H1 (cell line): ENCODE measurements at regions not wholly inside any gene's neighbourhood (a gene's known extent, or its start where the extent isn't known, plus 50 kb on each side); places are given as distances from the start of the nearest gene placed in this dataset.
A peak's percentile ranks its signal among the peaks of the same experiment; 100 is the strongest.

Experiments used
- CTCF ChIA-PET: fragments of 300-600 bp; sonication (Branson Sonifier 250); formaldehyde crosslinking; loops from one replicate; lab custom pipeline; 2021; ENCODE audit not compliant: partially characterized antibody; lab: Charles Lee
- POLR2A ChIA-PET: fragments of 300-600 bp; sonication (Branson Sonifier 250); formaldehyde crosslinking; loops from one replicate; lab custom pipeline; 2021; ENCODE audit warnings: inconsistent platforms; ENCODE audit not compliant: partially characterized antibody; lab: Charles Lee
- DNase-seq, 2 experiments: peaks; one replicate each; pipeline versions ENCODE4 v3.0.0 to v3.0.0-alpha.2; 2010 to 2022; ENCODE audit warnings: low spot score in 2 of 2, low read depth in 1 of 2, mixed read lengths in 1 of 2
- FAIRE-seq: peaks from 2 replicates; lab custom pipeline; 2011; peaks lifted over from hg19 to GRCh38; lab: Jason Lieb, UNC
- H2AFZ ChIP-seq: 2 replicates; pipeline ENCODE4 v1.8.1; 2012; ENCODE audit warnings: low read length, inconsistent platforms
- H2AK5ac ChIP-seq: 2 replicates; pipeline ENCODE4 v1.6.1; 2013; ENCODE audit warnings: low read depth, low read length
- H2BK120ac ChIP-seq: replicated peaks from 2 replicates; pipeline ENCODE3; 2013; ENCODE audit warnings: low read depth, low read length, inconsistent platforms
- H2BK12ac ChIP-seq: 2 replicates; pipeline ENCODE4 v1.6.1; 2013; ENCODE audit warnings: low read depth, low read length
- H2BK15ac ChIP-seq: 2 replicates; pipeline ENCODE4 v1.6.1; 2013; ENCODE audit warnings: low read length
- H2BK20ac ChIP-seq: 2 replicates; pipeline ENCODE4 v1.6.1; 2013; ENCODE audit warnings: low read length
- H2BK5ac ChIP-seq: 2 replicates; pipeline ENCODE4 v1.6.1; 2013; ENCODE audit warnings: low read depth, low read length
- H3K14ac ChIP-seq: 2 replicates; pipeline ENCODE4 v1.6.1; 2013; ENCODE audit warnings: inconsistent platforms; ENCODE audit not compliant: insufficient read length
- H3K18ac ChIP-seq: 2 replicates; pipeline ENCODE4 v1.6.1; 2013; ENCODE audit warnings: low read length; ENCODE audit errors: extremely low read depth
- H3K23ac ChIP-seq: 2 replicates; pipeline ENCODE4 v1.6.1; 2013; ENCODE audit warnings: inconsistent platforms; ENCODE audit not compliant: insufficient read length
- H3K23me2 ChIP-seq: 2 replicates; pipeline ENCODE4 v1.6.1; 2013; ENCODE audit warnings: low read depth, low read length
- H3K27ac ChIP-seq: 2 replicates; pipeline ENCODE4 v1.6.1; 2011; ENCODE audit warnings: low read depth, low read length, inconsistent platforms
- H3K27me3 ChIP-seq, 4 experiments: replicated peaks in 1 of 4; 1 replicate in 1 of 4; 2 replicates in 3 of 4; pipeline versions ENCODE4 v1.6.1 to v1.8.1; 2011 to 2013; ENCODE audit warnings: low read length in 3 of 4, mild to moderate bottlenecking in 3 of 4, inconsistent platforms in 2 of 4, mixed read lengths in 2 of 4, moderate library complexity in 1 of 4; ENCODE audit not compliant: control insufficient read depth in 3 of 4, insufficient read depth in 3 of 4; ENCODE audit errors: extremely low read depth in 1 of 4
- H3K36me3 ChIP-seq, 4 experiments: 2 replicates each; pipeline versions ENCODE4 v1.6.1 to v1.8.1; 2011 to 2013; ENCODE audit warnings: mild to moderate bottlenecking in 4 of 4, low read length in 3 of 4, moderate library complexity in 2 of 4, control low read depth in 1 of 4, inconsistent platforms in 1 of 4; ENCODE audit not compliant: insufficient read depth in 4 of 4, control insufficient read depth in 2 of 4
- H3K4ac ChIP-seq: replicated peaks from 2 replicates; pipeline ENCODE3; 2013; ENCODE audit warnings: low read length, low read depth, mixed read lengths, inconsistent platforms; ENCODE audit not compliant: insufficient read length
- H3K4me1 ChIP-seq, 4 experiments: replicated peaks in 1 of 4; 1 replicate in 1 of 4; 2 replicates in 3 of 4; pipeline versions ENCODE4 v1.6.1 to v1.8.1; 2011 to 2013; ENCODE audit warnings: low read length in 3 of 4, inconsistent platforms in 2 of 4, mixed read lengths in 1 of 4; ENCODE audit not compliant: insufficient read depth in 4 of 4, control insufficient read depth in 3 of 4
- H3K4me2 ChIP-seq, 2 experiments: 2 replicates each; pipeline versions ENCODE4 v1.6.1 to v1.8.1; 2011 to 2013; ENCODE audit warnings: low read depth in 2 of 2, low read length in 2 of 2, control low read depth in 1 of 2, inconsistent platforms in 1 of 2, mild to moderate bottlenecking in 1 of 2; ENCODE audit not compliant: insufficient read depth in 1 of 2
- H3K4me3 ChIP-seq, 4 experiments: fragments of 200-600, 300-600 bp in 1 of 4; sonication (generic), shearing (Covaris generic), sonication (Bioruptor Twin) in 1 of 4; 2 replicates each; pipeline versions ENCODE4 v1.5.1 to v1.8.1; 2011 to 2016; ENCODE audit warnings: low read length in 4 of 4, low read depth in 3 of 4, control low read depth in 2 of 4, inconsistent platforms in 2 of 4, mild to moderate bottlenecking in 2 of 4, mixed read lengths in 1 of 4, moderate library complexity in 1 of 4; ENCODE audit not compliant: insufficient read depth in 2 of 4; ENCODE audit errors: extremely low read depth in 1 of 4
- H3K56ac ChIP-seq: replicated peaks from 2 replicates; pipeline ENCODE3; 2013; ENCODE audit warnings: low read depth, mild to moderate bottlenecking, mixed read lengths, low read length, inconsistent platforms; ENCODE audit not compliant: insufficient read length
- H3K79me1 ChIP-seq: 2 replicates; pipeline ENCODE4 v1.6.1; 2013; ENCODE audit warnings: low read depth, low read length, control low read depth
- H3K79me2 ChIP-seq, 2 experiments: 2 replicates each; pipeline versions ENCODE4 v1.6.1 to v1.8.1; 2012 to 2013; ENCODE audit warnings: low read length in 2 of 2, mild to moderate bottlenecking in 2 of 2, inconsistent platforms in 1 of 2; ENCODE audit not compliant: insufficient read depth in 2 of 2, control insufficient read depth in 1 of 2
- H3K9ac ChIP-seq, 4 experiments: replicated peaks in 1 of 4; 1 replicate in 1 of 4; 2 replicates in 3 of 4; pipeline versions ENCODE4 v1.6.1 to v1.8.1; 2011 to 2013; ENCODE audit warnings: low read depth in 3 of 4, low read length in 3 of 4, control low read depth in 2 of 4, mild to moderate bottlenecking in 2 of 4, moderate library complexity in 2 of 4, inconsistent platforms in 1 of 4; ENCODE audit errors: extremely low read depth in 1 of 4
- H3K9me3 ChIP-seq, 2 experiments: 2 replicates each; pipeline versions ENCODE4 v1.6.1 to v1.8.1; 2012 to 2013; ENCODE audit warnings: mild to moderate bottlenecking in 2 of 2, moderate library complexity in 2 of 2, control low read depth in 1 of 2, inconsistent platforms in 1 of 2, low read depth in 1 of 2, low read length in 1 of 2, mixed read lengths in 1 of 2; ENCODE audit not compliant: insufficient read depth in 2 of 2
- H4K20me1 ChIP-seq, 2 experiments: replicated peaks in 1 of 2; 2 replicates each; pipeline versions ENCODE3 to v1.8.1; 2011 to 2013; ENCODE audit warnings: inconsistent platforms in 2 of 2, low read length in 2 of 2, mild to moderate bottlenecking in 1 of 2; ENCODE audit not compliant: insufficient read depth in 2 of 2, control insufficient read depth in 1 of 2
- H4K5ac ChIP-seq: 2 replicates; pipeline ENCODE4 v1.6.1; 2013; ENCODE audit warnings: low read length, low read depth, mixed read lengths, inconsistent platforms; ENCODE audit not compliant: insufficient read length
- H4K8ac ChIP-seq: 2 replicates; pipeline ENCODE4 v1.8.0; 2013; ENCODE audit warnings: mild to moderate bottlenecking, moderate library complexity, low read length, inconsistent platforms; ENCODE audit not compliant: insufficient read depth; ENCODE audit errors: extremely low read depth
- H4K91ac ChIP-seq: replicated peaks from 2 replicates; pipeline ENCODE3; 2013; ENCODE audit warnings: low read length, mixed read lengths, inconsistent platforms; ENCODE audit not compliant: insufficient read length
- CHD1 ChIP-seq: IDR thresholded peaks from 2 replicates; pipeline ENCODE4 v1.6.1; 2012; ENCODE audit warnings: low read depth, low read length, improper control_type of control experiment
- EGR1 ChIP-seq: IDR thresholded peaks from 2 replicates; pipeline ENCODE4 v1.6.1; 2011; ENCODE audit warnings: low read depth, low read length, borderline replicate concordance
- MAFK ChIP-seq: IDR thresholded peaks from 2 replicates; pipeline ENCODE4 v1.6.1; 2012; ENCODE audit warnings: low read depth, mild to moderate bottlenecking, improper control_type of control experiment, low read length
- POLR2A ChIP-seq, 2 experiments: IDR thresholded peaks; 1 replicate in 1 of 2; 2 replicates in 1 of 2; pipeline ENCODE4 v1.6.1; 2011; ENCODE audit warnings: low read depth in 2 of 2, low read length in 2 of 2, mild to moderate bottlenecking in 2 of 2; ENCODE audit errors: control extremely low read depth in 1 of 2
- SIX5 ChIP-seq: IDR thresholded peaks from 2 replicates; pipeline ENCODE4 v1.6.1; 2011; ENCODE audit warnings: mild to moderate bottlenecking, low read depth, low read length
- SP2 ChIP-seq: IDR thresholded peaks from 2 replicates; pipeline ENCODE4 v1.6.1; 2012; ENCODE audit warnings: mild to moderate bottlenecking, low read length, inconsistent platforms
- WGBS, 2 experiments: shearing (Covaris generic) in 1 of 2; methylation state at CpG; one replicate each; pipeline versions ENCODE4 v1.1.6 to v1.1.7; 2013 to 2015; ENCODE audit warnings: low lambda C conversion rate in 2 of 2, mixed read lengths in 2 of 2, inconsistent platforms in 1 of 2, low coverage in 1 of 2, missing lambda C conversion rate in 1 of 2; ENCODE audit not compliant: insufficient replicate concordance in 2 of 2, insufficient coverage in 1 of 2, insufficient read length in 1 of 2; ENCODE audit errors: extremely low coverage in 1 of 2, missing lambda C conversion rate in 1 of 2; 5-methylcytosine and 5-hydroxymethylcytosine counted together

GRCh38 chr3:106167728-106168127, 298.9 kb upstream of the CBLB start:
- no peak overlapping the region for H2BK5ac ChIP-seq
- H3K4me2 ChIP-seq, result no peak overlapping the region
- no peak overlapping the region for H3K4ac ChIP-seq
- H3K23ac ChIP-seq, result no peak overlapping the region
- H2BK120ac ChIP-seq, result no peak overlapping the region
- no peak for DNase-seq
- 0 out of 2 replicates have a peak overlapping the region, but pooled peaks have one; percentile 18 for H2BK20ac ChIP-seq
- H2AK5ac ChIP-seq, result no peak overlapping the region
- no peak overlapping the region for H2BK12ac ChIP-seq
- no peak overlapping the region for H3K18ac ChIP-seq
- H3K14ac ChIP-seq, result no peak overlapping the region
- no peak overlapping the region for H3K4me3 ChIP-seq
- no peaks in the 10 kb centered on the region for H3K79me2 ChIP-seq
- H4K20me1 ChIP-seq, result no peaks in the 10 kb centered on the region
- no peak overlapping the region for H4K5ac ChIP-seq
- no peak overlapping the region for H3K9ac ChIP-seq
- no peaks in the 10 kb centered on the region for H3K9me3 ChIP-seq
- no peak overlapping the region for H3K27ac ChIP-seq
- ChIA-PET POLR2A (no interaction called here), CTCF (no interaction called here)
- H2BK15ac ChIP-seq, result no peak overlapping the region
- no peaks in the 10 kb centered on the region for H3K36me3 ChIP-seq
- H3K4me1 ChIP-seq, result no peaks in the 10 kb centered on the region
- 93% methylated on average over 6 of the region's 8 CpGs; no CpG with 5 or more reads in 1 of the 2 experiments for WGBS, 2 experiments
- no peaks in the 10 kb centered on the region for H3K79me1 ChIP-seq
- H3K23me2 ChIP-seq, result no peaks in the 10 kb centered on the region
- H4K91ac ChIP-seq, result no peak overlapping the region
- no peak for FAIRE-seq
- no peak overlapping the region for H3K56ac ChIP-seq
- H4K8ac ChIP-seq, result no peak overlapping the region
- no peaks in the 10 kb centered on the region for H3K27me3 ChIP-seq
- H2AFZ ChIP-seq, result no peak overlapping the region
- TF ChIP-seq MAFK (no peak), CHD1 (no peak), POLR2A (IDR thresholded peaks at IDR 0.05; ENCODE audit: control extremely low read depth in 1 of 2, low read depth in 2 of 2, low read length in 2 of 2) (no peak), SP2 (no peak), EGR1 (no peak), SIX5 (no peak)
